ENCODE measurements at regions not wholly inside any gene's neighbourhood (a gene's known extent, or its start where the extent isn't known, plus 50 kb on each side); places are given as distances from the start of the nearest gene placed in this dataset.

GRCh38 chr2:104447831-104448434 is 406.0 kb upstream of the POU3F3 start:
- TF ChIP-seq, protein P1, sequence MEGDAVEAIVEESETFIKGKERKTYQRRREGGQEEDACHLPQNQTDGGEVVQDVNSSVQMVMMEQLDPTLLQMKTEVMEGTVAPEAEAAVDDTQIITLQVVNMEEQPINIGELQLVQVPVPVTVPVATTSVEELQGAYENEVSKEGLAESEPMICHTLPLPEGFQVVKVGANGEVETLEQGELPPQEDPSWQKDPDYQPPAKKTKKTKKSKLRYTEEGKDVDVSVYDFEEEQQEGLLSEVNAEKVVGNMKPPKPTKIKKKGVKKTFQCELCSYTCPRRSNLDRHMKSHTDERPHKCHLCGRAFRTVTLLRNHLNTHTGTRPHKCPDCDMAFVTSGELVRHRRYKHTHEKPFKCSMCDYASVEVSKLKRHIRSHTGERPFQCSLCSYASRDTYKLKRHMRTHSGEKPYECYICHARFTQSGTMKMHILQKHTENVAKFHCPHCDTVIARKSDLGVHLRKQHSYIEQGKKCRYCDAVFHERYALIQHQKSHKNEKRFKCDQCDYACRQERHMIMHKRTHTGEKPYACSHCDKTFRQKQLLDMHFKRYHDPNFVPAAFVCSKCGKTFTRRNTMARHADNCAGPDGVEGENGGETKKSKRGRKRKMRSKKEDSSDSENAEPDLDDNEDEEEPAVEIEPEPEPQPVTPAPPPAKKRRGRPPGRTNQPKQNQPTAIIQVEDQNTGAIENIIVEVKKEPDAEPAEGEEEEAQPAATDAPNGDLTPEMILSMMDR (IDR thresholded peaks at IDR 0.05) = no peak
- Histone ChIP-seq H3K4me1 (no peaks in the 10 kb centered on the region), H3K9me3 (ENCODE audit: control insufficient read depth, low read length) (no peaks in the 10 kb centered on the region), H2AFZ (no peak overlapping the region), H3K4me2 (ENCODE audit: low read length) (no peak overlapping the region), H3K27ac (no peak overlapping the region), H3K4me3 (ENCODE audit: low read depth, low read length) (no peak overlapping the region), H3K36me3 (ENCODE audit: control insufficient read depth, insufficient read depth, low read length) (no peaks in the 10 kb centered on the region), H3K9ac (no peak overlapping the region), H3K27me3 (ENCODE audit: control insufficient read depth, insufficient read depth, low read length) (no peaks in the 10 kb centered on the region), H3K79me2 (no peaks in the 10 kb centered on the region)

- H3K9ac ChIP-seq = no peak overlapping the region
- no peak overlapping the region for H3K4me3 ChIP-seq (ENCODE audit: low read depth, low read length)
- TF ChIP-seq, protein P1 (IDR thresholded peaks at IDR 0.05) = no peak
- H3K27ac ChIP-seq = no peak overlapping the region
- no peaks in the 10 kb centered on the region for H3K9me3 ChIP-seq (ENCODE audit: control insufficient read depth, low read length)
- no peaks in the 10 kb centered on the region for H3K79me2 ChIP-seq
- no peaks in the 10 kb centered on the region for H3K36me3 ChIP-seq (ENCODE audit: control insufficient read depth, insufficient read depth, low read length)
- no peak overlapping the region for H3K4me2 ChIP-seq (ENCODE audit: low read length)
- no peaks in the 10 kb centered on the region for H3K27me3 ChIP-seq (ENCODE audit: control insufficient read depth, insufficient read depth, low read length)
- no peaks in the 10 kb centered on the region for H3K4me1 ChIP-seq
- H2AFZ ChIP-seq = no peak overlapping the region
Measured at GRCh38 chr2:104448661-104449440, 405.1 kb upstream of the POU3F3 start.

DNA sequence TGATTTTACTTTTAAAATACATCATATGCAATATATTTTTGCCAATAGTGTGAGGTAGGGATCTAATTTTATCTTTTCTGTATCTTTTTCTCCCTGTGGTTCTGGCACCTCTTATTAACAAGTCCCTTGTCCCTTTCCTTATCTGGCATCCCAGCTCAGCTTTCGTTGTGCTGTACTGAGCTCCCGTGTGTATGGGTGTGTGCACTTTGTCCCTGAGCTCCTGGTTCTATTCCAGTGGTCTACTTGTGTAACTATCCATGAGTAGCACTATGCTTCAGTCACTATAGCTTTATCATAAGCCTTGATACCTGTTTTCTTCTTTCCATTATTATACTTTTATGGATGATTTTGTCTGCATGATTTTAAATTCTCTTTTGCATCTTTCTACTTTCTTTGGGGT is 401.4 kb upstream of the POU3F3 start:
- Histone ChIP-seq H3K9me3 (ENCODE audit: control insufficient read depth, low read length) (no peaks in the 10 kb centered on the region), H3K9ac (no peak overlapping the region), H3K27ac (no peak overlapping the region)

DNA sequence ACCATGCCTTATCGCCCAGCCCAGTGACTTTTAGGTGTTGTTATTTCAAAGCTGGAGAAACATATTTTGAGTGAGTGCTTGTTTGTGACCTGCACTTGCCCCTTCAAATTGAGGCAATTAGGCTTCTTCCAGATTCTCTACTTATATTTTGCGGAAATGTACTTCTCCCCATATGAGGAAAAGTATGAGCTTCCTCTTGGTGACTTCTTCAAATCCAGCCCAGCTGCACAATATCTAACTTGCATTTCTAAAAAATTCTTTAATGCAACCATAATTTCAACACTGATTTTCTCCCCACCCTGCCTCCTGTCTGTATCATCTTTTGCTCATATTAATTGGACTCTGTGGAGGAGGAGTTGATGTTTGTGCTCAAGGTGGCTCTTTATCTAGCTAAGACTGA is 391.2 kb upstream of the POU3F3 start:
- H3K9me3 ChIP-seq (ENCODE audit: control insufficient read depth, low read length) = no peaks in the 10 kb centered on the region
- H3K79me2 ChIP-seq = no peaks in the 10 kb centered on the region
- no peak overlapping the region for H3K4me2 ChIP-seq (ENCODE audit: low read length)
- TF ChIP-seq, protein P1 (IDR thresholded peaks at IDR 0.05) = no peak
- no peak overlapping the region for H3K4me3 ChIP-seq (ENCODE audit: low read depth, low read length)
- H2AFZ ChIP-seq = no peak overlapping the region
- H3K4me1 ChIP-seq = no peaks in the 10 kb centered on the region
- no peaks in the 10 kb centered on the region for H3K27me3 ChIP-seq (ENCODE audit: control insufficient read depth, insufficient read depth, low read length)
- no peak overlapping the region for H3K9ac ChIP-seq
- no peaks in the 10 kb centered on the region for H3K36me3 ChIP-seq (ENCODE audit: control insufficient read depth, insufficient read depth, low read length)
- H3K27ac ChIP-seq = no peak overlapping the region

More for the DNA sequence above, 401.4 kb upstream of the POU3F3 start:
- no peak overlapping the region for H3K4me3 ChIP-seq (ENCODE audit: low read depth, low read length)
- H3K27me3 ChIP-seq (ENCODE audit: control insufficient read depth, insufficient read depth, low read length) = no peaks in the 10 kb centered on the region
- no peaks in the 10 kb centered on the region for H3K36me3 ChIP-seq (ENCODE audit: control insufficient read depth, insufficient read depth, low read length)
- TF ChIP-seq, protein P1 (IDR thresholded peaks at IDR 0.05) = no peak
- no peak overlapping the region for H2AFZ ChIP-seq
- H3K4me2 ChIP-seq (ENCODE audit: low read length) = no peak overlapping the region
- H3K79me2 ChIP-seq = no peaks in the 10 kb centered on the region
- H3K4me1 ChIP-seq = no peaks in the 10 kb centered on the region
